WTC11 (cell line): ENCODE measurements at regions not wholly inside any gene's neighbourhood (a gene's known extent, or its start where the extent isn't known, plus 50 kb on each side); places are given as distances from the start of the nearest gene placed in this dataset.

ENCODE experiments used
- ATAC-seq: fragments of 200-7000 bp; cut with Tn5 transposase; 2 replicates; pipeline ENCODE4 v1.10.0; 2021; ENCODE audit warnings: mild to moderate bottlenecking, moderate library complexity
- CTCF ChIA-PET: fragments of 300-600 bp; sonication (Branson Sonifier 250); formaldehyde crosslinking; loops from one replicate; lab custom pipeline; 2021; ENCODE audit warnings: antibody characterized with exemption; lab: Charles Lee
- POLR2A ChIA-PET: fragments of 350-600 bp; sonication (Branson Sonifier 250); formaldehyde crosslinking; loops from one replicate; lab custom pipeline; 2021; ENCODE audit warnings: antibody characterized with exemption; lab: Charles Lee
- DNase-seq: peaks from one replicate; pipeline ENCODE4 v3.0.0; 2021; ENCODE audit warnings: low spot score
- H3K27ac Mint-ChIP-seq: 2 replicates; pipeline ENCODE4 v1.8.0; 2021; ENCODE audit warnings: mixed read lengths
- H3K27me3 Mint-ChIP-seq: 2 replicates; pipeline ENCODE4 v1.8.0; 2021; ENCODE audit warnings: low read depth, mild to moderate bottlenecking, moderate library complexity, mixed read lengths
- H3K36me3 Mint-ChIP-seq: 2 replicates; pipeline ENCODE4 v1.8.0; 2021; ENCODE audit warnings: mixed read lengths
- H3K4me1 Mint-ChIP-seq: 2 replicates; pipeline ENCODE4 v1.8.0; 2022; ENCODE audit warnings: mixed read lengths
- H3K4me3 Mint-ChIP-seq: 2 replicates; pipeline ENCODE4 v1.8.0; 2021; ENCODE audit warnings: mild to moderate bottlenecking, moderate library complexity, mixed read lengths
- H3K9me3 Mint-ChIP-seq: 2 replicates; pipeline ENCODE4 v1.8.0; 2021; ENCODE audit warnings: mixed read lengths
- CBFB ChIP-seq: sonication (generic); formaldehyde crosslinking; IDR thresholded peaks from 2 replicates; pipeline ENCODE4 v1.8.1; 2022; ENCODE audit warnings: mild to moderate bottlenecking, low read depth, missing genetic modification reagents
- ELF4 ChIP-seq: sonication (generic); formaldehyde crosslinking; IDR thresholded peaks from 2 replicates; pipeline ENCODE4 v1.8.1; 2022; ENCODE audit warnings: low read depth, mild to moderate bottlenecking, moderate library complexity, missing genetic modification reagents
- ESRRA ChIP-seq: sonication (generic); formaldehyde crosslinking; IDR thresholded peaks from 2 replicates; pipeline ENCODE4 v1.8.1; 2022; ENCODE audit warnings: mild to moderate bottlenecking, missing genetic modification reagents, borderline replicate concordance
- FOXJ3 ChIP-seq: sonication (generic); formaldehyde crosslinking; IDR thresholded peaks from 2 replicates; pipeline ENCODE4 v1.9.0; 2021; ENCODE audit warnings: missing genetic modification reagents, mild to moderate bottlenecking, borderline replicate concordance
- GRHL2 ChIP-seq: fragments of 250-450 bp; sonication (Bioruptor Pico); IDR thresholded peaks from 2 replicates; pipeline ENCODE4 v1.8.0; 2022; ENCODE audit warnings: mild to moderate bottlenecking, moderate library complexity; ENCODE audit not compliant: insufficient replicate concordance, severe bottlenecking
- GTF2I ChIP-seq: fragments of 250-450 bp; sonication (Bioruptor Pico); conservative IDR thresholded peaks from 2 replicates; pipeline ENCODE4 v1.4.0; 2021; ENCODE audit warnings: mild to moderate bottlenecking
- IRF2 ChIP-seq: sonication (generic); formaldehyde crosslinking; IDR thresholded peaks from 2 replicates; pipeline ENCODE4 v1.8.0; 2022; ENCODE audit warnings: low read depth, missing genetic modification reagents, borderline replicate concordance
- JUN ChIP-seq: sonication (generic); formaldehyde crosslinking; IDR thresholded peaks from 2 replicates; pipeline ENCODE4 v1.8.0; 2023; ENCODE audit warnings: mild to moderate bottlenecking, missing genetic modification reagents
- NR2C2 ChIP-seq: sonication (generic); formaldehyde crosslinking; IDR thresholded peaks from 2 replicates; pipeline ENCODE4 v1.8.0; 2022; ENCODE audit warnings: mild to moderate bottlenecking, missing genetic modification reagents
- NR3C1 ChIP-seq: sonication (generic); formaldehyde crosslinking; conservative IDR thresholded peaks from 2 replicates; pipeline ENCODE4 v1.8.1; 2023; ENCODE audit warnings: low read depth, mild to moderate bottlenecking, missing genetic modification reagents
- OVOL2 ChIP-seq: fragments of 250-450 bp; sonication (Bioruptor Pico); IDR thresholded peaks from 2 replicates; pipeline ENCODE4 v1.9.0; 2021; ENCODE audit warnings: mild to moderate bottlenecking, borderline replicate concordance
- RORB ChIP-seq: fragments of 250-450 bp; sonication (Bioruptor Pico); IDR thresholded peaks from 2 replicates; pipeline ENCODE4 v1.9.0; 2021; ENCODE audit warnings: mild to moderate bottlenecking
- SOX15 ChIP-seq: fragments of 250-450 bp; sonication (Bioruptor Pico); IDR thresholded peaks from 2 replicates; pipeline ENCODE4 v1.9.0; 2021; ENCODE audit warnings: mild to moderate bottlenecking
- TEAD1 ChIP-seq: sonication (generic); formaldehyde crosslinking; IDR thresholded peaks from 2 replicates; pipeline ENCODE4 v1.8.0; 2022; ENCODE audit warnings: mild to moderate bottlenecking, missing genetic modification reagents
- USF2 ChIP-seq: sonication (generic); formaldehyde crosslinking; IDR thresholded peaks from 2 replicates; pipeline ENCODE4 v1.8.1; 2023; ENCODE audit warnings: mild to moderate bottlenecking, missing genetic modification reagents, moderate library complexity
- ZNF219 ChIP-seq: sonication (generic); formaldehyde crosslinking; IDR thresholded peaks from 2 replicates; pipeline ENCODE4 v1.8.0; 2023; ENCODE audit warnings: missing genetic modification reagents, mild to moderate bottlenecking, borderline replicate concordance
- ZNF263 ChIP-seq: sonication (generic); formaldehyde crosslinking; IDR thresholded peaks from 2 replicates; pipeline ENCODE4 v1.8.1; 2022; ENCODE audit warnings: low read depth, mild to moderate bottlenecking, moderate library complexity, missing genetic modification reagents
- ZNF317 ChIP-seq: sonication (generic); formaldehyde crosslinking; IDR thresholded peaks from 2 replicates; pipeline ENCODE4 v1.8.1; 2023; ENCODE audit warnings: low read depth, mild to moderate bottlenecking, moderate library complexity, missing genetic modification reagents, borderline replicate concordance
- ZNF423 ChIP-seq: fragments of 250-450 bp; sonication (Bioruptor Pico); IDR thresholded peaks from 2 replicates; pipeline ENCODE4 v2.1.2; 2022; ENCODE audit warnings: mild to moderate bottlenecking, moderate library complexity
- ZNF512 ChIP-seq: sonication (generic); formaldehyde crosslinking; IDR thresholded peaks from 2 replicates; pipeline ENCODE4 v1.8.1; 2022; ENCODE audit warnings: missing genetic modification reagents, borderline replicate concordance
- ZSCAN18 ChIP-seq: fragments of 250-450 bp; sonication (Bioruptor Pico); IDR thresholded peaks from 2 replicates; pipeline ENCODE4 v2.1.2; 2022; ENCODE audit warnings: mild to moderate bottlenecking, moderate library complexity
- TF ChIP-seq, protein P1 (sequence below): sonication (generic); formaldehyde crosslinking; IDR thresholded peaks from 2 replicates; pipeline ENCODE4 v1.8.0; 2022; ENCODE audit warnings: mild to moderate bottlenecking, missing genetic modification reagents
- TF ChIP-seq, protein P2 (sequence below): sonication (generic); formaldehyde crosslinking; IDR thresholded peaks from 2 replicates; pipeline ENCODE4 v1.8.1; 2022; ENCODE audit warnings: low read depth, mild to moderate bottlenecking, moderate library complexity, missing genetic modification reagents, borderline replicate concordance
- TF ChIP-seq, protein P3 (sequence below): sonication (generic); formaldehyde crosslinking; IDR thresholded peaks from 2 replicates; pipeline ENCODE4 v1.8.1; 2022; ENCODE audit warnings: mild to moderate bottlenecking, moderate library complexity, missing genetic modification reagents
- TF ChIP-seq, protein P4 (sequence below): sonication (generic); formaldehyde crosslinking; IDR thresholded peaks from 2 replicates; pipeline ENCODE4 v1.8.0; 2023; ENCODE audit warnings: missing genetic modification reagents

DNA sequence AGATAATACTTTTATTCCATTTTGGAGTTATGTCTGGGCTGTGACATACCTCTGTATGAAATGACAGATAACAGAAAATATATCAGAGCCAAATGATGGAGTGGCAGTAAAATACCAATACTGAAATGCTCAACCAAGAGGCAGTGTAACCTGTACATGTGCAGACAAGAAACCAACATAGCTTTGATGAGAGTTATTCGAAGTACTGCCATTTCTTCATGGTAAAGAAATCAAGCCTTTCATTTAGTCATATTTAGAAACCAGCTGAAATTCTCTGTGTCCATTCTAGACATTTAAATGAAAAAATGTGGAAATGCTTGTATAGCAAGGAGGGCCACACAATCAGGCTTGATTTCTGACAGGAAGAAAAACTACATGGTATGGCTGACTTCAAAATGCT lies 127.1 kb upstream of the PTPRZ1 start (continued):
- no peak for TF ChIP-seq ZNF512 (CRISPR knock-in tag)
- no peak for TF ChIP-seq OVOL2 (CRISPR knock-in tag)
- TF ChIP-seq, protein P1, sequence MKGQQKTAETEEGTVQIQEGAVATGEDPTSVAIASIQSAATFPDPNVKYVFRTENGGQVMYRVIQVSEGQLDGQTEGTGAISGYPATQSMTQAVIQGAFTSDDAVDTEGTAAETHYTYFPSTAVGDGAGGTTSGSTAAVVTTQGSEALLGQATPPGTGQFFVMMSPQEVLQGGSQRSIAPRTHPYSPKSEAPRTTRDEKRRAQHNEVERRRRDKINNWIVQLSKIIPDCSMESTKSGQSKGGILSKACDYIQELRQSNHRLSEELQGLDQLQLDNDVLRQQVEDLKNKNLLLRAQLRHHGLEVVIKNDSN, result no peak
- TF ChIP-seq, protein P2, sequence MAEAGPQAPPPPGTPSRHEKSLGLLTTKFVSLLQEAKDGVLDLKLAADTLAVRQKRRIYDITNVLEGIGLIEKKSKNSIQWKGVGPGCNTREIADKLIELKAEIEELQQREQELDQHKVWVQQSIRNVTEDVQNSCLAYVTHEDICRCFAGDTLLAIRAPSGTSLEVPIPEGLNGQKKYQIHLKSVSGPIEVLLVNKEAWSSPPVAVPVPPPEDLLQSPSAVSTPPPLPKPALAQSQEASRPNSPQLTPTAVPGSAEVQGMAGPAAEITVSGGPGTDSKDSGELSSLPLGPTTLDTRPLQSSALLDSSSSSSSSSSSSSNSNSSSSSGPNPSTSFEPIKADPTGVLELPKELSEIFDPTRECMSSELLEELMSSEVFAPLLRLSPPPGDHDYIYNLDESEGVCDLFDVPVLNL (CRISPR knock-in tag), result no peak
- TF ChIP-seq, protein P3, sequence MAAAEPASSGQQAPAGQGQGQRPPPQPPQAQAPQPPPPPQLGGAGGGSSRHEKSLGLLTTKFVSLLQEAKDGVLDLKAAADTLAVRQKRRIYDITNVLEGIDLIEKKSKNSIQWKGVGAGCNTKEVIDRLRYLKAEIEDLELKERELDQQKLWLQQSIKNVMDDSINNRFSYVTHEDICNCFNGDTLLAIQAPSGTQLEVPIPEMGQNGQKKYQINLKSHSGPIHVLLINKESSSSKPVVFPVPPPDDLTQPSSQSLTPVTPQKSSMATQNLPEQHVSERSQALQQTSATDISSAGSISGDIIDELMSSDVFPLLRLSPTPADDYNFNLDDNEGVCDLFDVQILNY (CRISPR knock-in tag), result no peak
- TF ChIP-seq ZNF219 (CRISPR knock-in tag), result no peak
- TF ChIP-seq GRHL2, result no peak
- no peak for TF ChIP-seq JUN (CRISPR knock-in tag)
- no peak for TF ChIP-seq RORB (CRISPR knock-in tag)
- no peak for TF ChIP-seq ZNF263
- no peak for TF ChIP-seq SOX15 (CRISPR knock-in tag)
- no peak for TF ChIP-seq CBFB
- TF ChIP-seq, all 79 proteins: peak for 0

GRCh38 chr7:121744877-121745276 lies 128.1 kb upstream of the PTPRZ1 start:
- Mint-ChIP-seq H3K4me3 (no peak overlapping the region), H3K27me3 (no peaks in the 10 kb centered on the region), H3K36me3 (no peaks in the 10 kb centered on the region), H3K9me3 (peaks cover 8% of the 10 kb centered on the region; the same call in 1 of the 2 replicates), H3K4me1 (peaks cover 5% of the 10 kb centered on the region), H3K27ac (no peak overlapping the region)
- ChIA-PET CTCF (no interaction called here), POLR2A (no interaction called here)
- DNase-seq, result no peak
- no peak for TF ChIP-seq TEAD1 (CRISPR knock-in tag)
- no peak for TF ChIP-seq OVOL2 (CRISPR knock-in tag)
- no peak for TF ChIP-seq NR3C1
- no peak for TF ChIP-seq ESRRA (CRISPR knock-in tag)
- TF ChIP-seq ZSCAN18 (CRISPR knock-in tag), result no peak
- TF ChIP-seq ELF4 (CRISPR knock-in tag), result no peak
- no peak for TF ChIP-seq NR2C2 (CRISPR knock-in tag)
- no peak for TF ChIP-seq CBFB
- no peak for TF ChIP-seq IRF2 (CRISPR knock-in tag)
- no peak for TF ChIP-seq ZNF317 (CRISPR knock-in tag)
- no peak for TF ChIP-seq GTF2I (CRISPR knock-in tag)
- TF ChIP-seq ZNF423 (CRISPR knock-in tag), result no peak
- no peak for TF ChIP-seq FOXJ3 (CRISPR knock-in tag)
- TF ChIP-seq USF2, result no peak
- TF ChIP-seq, protein P4, sequence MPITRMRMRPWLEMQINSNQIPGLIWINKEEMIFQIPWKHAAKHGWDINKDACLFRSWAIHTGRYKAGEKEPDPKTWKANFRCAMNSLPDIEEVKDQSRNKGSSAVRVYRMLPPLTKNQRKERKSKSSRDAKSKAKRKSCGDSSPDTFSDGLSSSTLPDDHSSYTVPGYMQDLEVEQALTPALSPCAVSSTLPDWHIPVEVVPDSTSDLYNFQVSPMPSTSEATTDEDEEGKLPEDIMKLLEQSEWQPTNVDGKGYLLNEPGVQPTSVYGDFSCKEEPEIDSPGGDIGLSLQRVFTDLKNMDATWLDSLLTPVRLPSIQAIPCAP (CRISPR knock-in tag), result no peak
- ATAC-seq, result no peak
